ENCODE measurements at regions not wholly inside any gene's neighbourhood (a gene's known extent, or its start where the extent isn't known, plus 50 kb on each side); places are given as distances from the start of the nearest gene placed in this dataset.
A peak's percentile ranks its signal among the peaks of the same experiment; 100 is the strongest.

GRCh38 chrX:97790850-97791249 is 907.1 kb downstream of the RPA4 start:
- Histone ChIP-seq H3K79me2 (ENCODE audit: control insufficient read depth, insufficient read depth, low read length) (no peaks in the 10 kb centered on the region), H3K27me3 (ENCODE audit: control insufficient read depth, insufficient read depth, low read length) (no peaks in the 10 kb centered on the region), H4K20me1 (ENCODE audit: control insufficient read depth, extremely low read depth, insufficient read depth, low read length) (no peaks in the 10 kb centered on the region), H3K9ac (ENCODE audit: insufficient read depth, low read length) (no peak overlapping the region), H3K4me3 (replicated peaks in 1 of 4; ENCODE audit: control extremely low read depth in 1 of 4, insufficient read depth in 1 of 4, low read depth in 3 of 4, low read length in 4 of 4) (no peak overlapping the region), H3K27ac (ENCODE audit: insufficient read depth, low read length) (no peak overlapping the region), H2AFZ (ENCODE audit: low read length) (no peak overlapping the region), H3K9me3 (ENCODE audit: control insufficient read depth, insufficient read depth, low read depth, low read length) (no peaks in the 10 kb centered on the region), H3K36me3 (ENCODE audit: control insufficient read depth, insufficient read depth, low read length) (no peaks in the 10 kb centered on the region), H3K4me2 (ENCODE audit: extremely low read depth, insufficient read depth, low read length) (no peak overlapping the region), H3K4me1 (ENCODE audit: control insufficient read depth, extremely low read depth, insufficient read depth, low read length) (no peaks in the 10 kb centered on the region)
- peak in 1 of 2 donors; percentile 38 for DNase-seq (ENCODE audit: low read depth in 2 of 2)
- TF ChIP-seq EZH2 (IDR thresholded peaks at IDR 0.05; ENCODE audit: low read length, missing control alignments), result no peak
- TF ChIP-seq, protein P1, sequence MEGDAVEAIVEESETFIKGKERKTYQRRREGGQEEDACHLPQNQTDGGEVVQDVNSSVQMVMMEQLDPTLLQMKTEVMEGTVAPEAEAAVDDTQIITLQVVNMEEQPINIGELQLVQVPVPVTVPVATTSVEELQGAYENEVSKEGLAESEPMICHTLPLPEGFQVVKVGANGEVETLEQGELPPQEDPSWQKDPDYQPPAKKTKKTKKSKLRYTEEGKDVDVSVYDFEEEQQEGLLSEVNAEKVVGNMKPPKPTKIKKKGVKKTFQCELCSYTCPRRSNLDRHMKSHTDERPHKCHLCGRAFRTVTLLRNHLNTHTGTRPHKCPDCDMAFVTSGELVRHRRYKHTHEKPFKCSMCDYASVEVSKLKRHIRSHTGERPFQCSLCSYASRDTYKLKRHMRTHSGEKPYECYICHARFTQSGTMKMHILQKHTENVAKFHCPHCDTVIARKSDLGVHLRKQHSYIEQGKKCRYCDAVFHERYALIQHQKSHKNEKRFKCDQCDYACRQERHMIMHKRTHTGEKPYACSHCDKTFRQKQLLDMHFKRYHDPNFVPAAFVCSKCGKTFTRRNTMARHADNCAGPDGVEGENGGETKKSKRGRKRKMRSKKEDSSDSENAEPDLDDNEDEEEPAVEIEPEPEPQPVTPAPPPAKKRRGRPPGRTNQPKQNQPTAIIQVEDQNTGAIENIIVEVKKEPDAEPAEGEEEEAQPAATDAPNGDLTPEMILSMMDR (conservative IDR thresholded peaks at IDR 0.05 in 1 of 2, IDR thresholded peaks at IDR 0.05 in 1 of 2; ENCODE audit: low read depth in 1 of 2, low read length in 2 of 2), result no peak

- Histone ChIP-seq H3K4me3 (replicated peaks in 1 of 4; ENCODE audit: control extremely low read depth in 1 of 4, insufficient read depth in 1 of 4, low read depth in 3 of 4, low read length in 4 of 4) (no peak overlapping the region), H2AFZ (ENCODE audit: low read length) (no peak overlapping the region), H3K27me3 (ENCODE audit: control insufficient read depth, insufficient read depth, low read length) (no peaks in the 10 kb centered on the region), H4K20me1 (ENCODE audit: control insufficient read depth, extremely low read depth, insufficient read depth, low read length) (no peaks in the 10 kb centered on the region), H3K36me3 (ENCODE audit: control insufficient read depth, insufficient read depth, low read length) (no peaks in the 10 kb centered on the region), H3K9ac (ENCODE audit: insufficient read depth, low read length) (no peak overlapping the region), H3K9me3 (ENCODE audit: control insufficient read depth, insufficient read depth, low read depth, low read length) (no peaks in the 10 kb centered on the region), H3K4me1 (ENCODE audit: control insufficient read depth, extremely low read depth, insufficient read depth, low read length) (no peaks in the 10 kb centered on the region), H3K4me2 (ENCODE audit: extremely low read depth, insufficient read depth, low read length) (no peak overlapping the region), H3K27ac (ENCODE audit: insufficient read depth, low read length) (no peak overlapping the region), H3K79me2 (ENCODE audit: control insufficient read depth, insufficient read depth, low read length) (no peaks in the 10 kb centered on the region)
- TF ChIP-seq, protein P1 (conservative IDR thresholded peaks at IDR 0.05 in 1 of 2, IDR thresholded peaks at IDR 0.05 in 1 of 2; ENCODE audit: low read depth in 1 of 2, low read length in 2 of 2), result no peak
- TF ChIP-seq EZH2 (IDR thresholded peaks at IDR 0.05; ENCODE audit: low read length, missing control alignments), result no peak
- DNase-seq (ENCODE audit: low read depth in 2 of 2), result no peak
These were observed 913.4 kb downstream of the RPA4 start for GRCh38 chrX:97797076-97797475.

DNA sequence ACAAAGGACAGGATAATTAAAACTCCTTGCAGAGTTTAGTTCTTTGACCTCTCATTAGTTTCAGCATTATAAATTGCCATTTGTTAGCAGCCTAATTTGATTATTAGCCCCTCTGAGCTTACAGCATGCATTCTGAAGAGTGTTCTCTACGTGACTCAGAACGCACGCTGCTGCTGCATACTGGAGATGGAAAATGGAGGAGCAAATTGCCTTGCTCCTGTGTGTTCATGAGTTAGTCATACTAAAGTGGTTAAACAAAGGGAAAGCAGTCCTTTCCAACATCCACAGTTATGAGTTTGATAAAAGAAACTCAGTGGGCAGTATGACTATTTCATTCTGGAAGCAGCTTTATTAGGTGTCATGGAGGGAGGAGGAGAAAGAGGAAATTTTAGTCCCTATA is 922.5 kb downstream of the RPA4 start:
- H3K36me3 ChIP-seq (ENCODE audit: control insufficient read depth, insufficient read depth, low read length), result no peaks in the 10 kb centered on the region
- H3K27ac ChIP-seq (ENCODE audit: insufficient read depth, low read length), result no peak overlapping the region
- H3K9ac ChIP-seq (ENCODE audit: insufficient read depth, low read length), result no peak overlapping the region
- H3K79me2 ChIP-seq (ENCODE audit: control insufficient read depth, insufficient read depth, low read length), result no peaks in the 10 kb centered on the region
- peak overlapping the region in 2 of 4 experiments; percentile 32 to 48 for H3K4me3 ChIP-seq (replicated peaks in 1 of 4; ENCODE audit: control extremely low read depth in 1 of 4, insufficient read depth in 1 of 4, low read depth in 3 of 4, low read length in 4 of 4)
- no peaks in the 10 kb centered on the region for H3K27me3 ChIP-seq (ENCODE audit: control insufficient read depth, insufficient read depth, low read length)
- no peaks in the 10 kb centered on the region for H4K20me1 ChIP-seq (ENCODE audit: control insufficient read depth, extremely low read depth, insufficient read depth, low read length)
- no peak overlapping the region for H3K4me2 ChIP-seq (ENCODE audit: extremely low read depth, insufficient read depth, low read length)
- TF ChIP-seq, protein P1 (conservative IDR thresholded peaks at IDR 0.05 in 1 of 2, IDR thresholded peaks at IDR 0.05 in 1 of 2; ENCODE audit: low read depth in 1 of 2, low read length in 2 of 2), result no peak
- no peak for TF ChIP-seq EZH2 (IDR thresholded peaks at IDR 0.05; ENCODE audit: low read length, missing control alignments)
- no peaks in the 10 kb centered on the region for H3K9me3 ChIP-seq (ENCODE audit: control insufficient read depth, insufficient read depth, low read depth, low read length)
- no peaks in the 10 kb centered on the region for H3K4me1 ChIP-seq (ENCODE audit: control insufficient read depth, extremely low read depth, insufficient read depth, low read length)
- H2AFZ ChIP-seq (ENCODE audit: low read length), result peak overlapping the region; percentile 17
- DNase-seq (ENCODE audit: low read depth in 2 of 2), result peak; percentile 33 to 72
